WTC11 (cell line): ENCODE measurements at regions not wholly inside any gene's neighbourhood (a gene's known extent, or its start where the extent isn't known, plus 50 kb on each side); places are given as distances from the start of the nearest gene placed in this dataset.

ENCODE experiments used
- CTCF ChIP-seq: fragments of 200-600 bp; IDR thresholded peaks from 2 replicates; pipeline ENCODE4 v1.8.0; 2022; ENCODE audit warnings: antibody characterized with exemption
- IRF1 ChIP-seq: sonication (generic); formaldehyde crosslinking; IDR thresholded peaks from 2 replicates; pipeline ENCODE4 v1.8.0; 2023; ENCODE audit warnings: missing genetic modification reagents
- TF ChIP-seq, protein P1 (sequence below): sonication (generic); formaldehyde crosslinking; IDR thresholded peaks from 2 replicates; pipeline ENCODE4 v1.8.1; 2023; ENCODE audit warnings: mild to moderate bottlenecking, missing genetic modification reagents, moderate library complexity

GRCh38 chrX:127762663-127763062 lies 289.5 kb downstream of the ACTRT1 start:
- TF ChIP-seq IRF1 = no peak
- TF ChIP-seq CTCF = no peak
- TF ChIP-seq, protein P1, sequence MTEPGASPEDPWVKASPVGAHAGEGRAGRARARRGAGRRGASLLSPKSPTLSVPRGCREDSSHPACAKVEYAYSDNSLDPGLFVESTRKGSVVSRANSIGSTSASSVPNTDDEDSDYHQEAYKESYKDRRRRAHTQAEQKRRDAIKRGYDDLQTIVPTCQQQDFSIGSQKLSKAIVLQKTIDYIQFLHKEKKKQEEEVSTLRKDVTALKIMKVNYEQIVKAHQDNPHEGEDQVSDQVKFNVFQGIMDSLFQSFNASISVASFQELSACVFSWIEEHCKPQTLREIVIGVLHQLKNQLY (CRISPR knock-in tag) = no peak
